ENCODE measurements at regions not wholly inside any gene's neighbourhood (a gene's known extent, or its start where the extent isn't known, plus 50 kb on each side); places are given as distances from the start of the nearest gene placed in this dataset.

GRCh38 chr1:60865166-60865565 is 217.2 kb upstream of the NFIA start:
- TF ChIP-seq, protein P1, sequence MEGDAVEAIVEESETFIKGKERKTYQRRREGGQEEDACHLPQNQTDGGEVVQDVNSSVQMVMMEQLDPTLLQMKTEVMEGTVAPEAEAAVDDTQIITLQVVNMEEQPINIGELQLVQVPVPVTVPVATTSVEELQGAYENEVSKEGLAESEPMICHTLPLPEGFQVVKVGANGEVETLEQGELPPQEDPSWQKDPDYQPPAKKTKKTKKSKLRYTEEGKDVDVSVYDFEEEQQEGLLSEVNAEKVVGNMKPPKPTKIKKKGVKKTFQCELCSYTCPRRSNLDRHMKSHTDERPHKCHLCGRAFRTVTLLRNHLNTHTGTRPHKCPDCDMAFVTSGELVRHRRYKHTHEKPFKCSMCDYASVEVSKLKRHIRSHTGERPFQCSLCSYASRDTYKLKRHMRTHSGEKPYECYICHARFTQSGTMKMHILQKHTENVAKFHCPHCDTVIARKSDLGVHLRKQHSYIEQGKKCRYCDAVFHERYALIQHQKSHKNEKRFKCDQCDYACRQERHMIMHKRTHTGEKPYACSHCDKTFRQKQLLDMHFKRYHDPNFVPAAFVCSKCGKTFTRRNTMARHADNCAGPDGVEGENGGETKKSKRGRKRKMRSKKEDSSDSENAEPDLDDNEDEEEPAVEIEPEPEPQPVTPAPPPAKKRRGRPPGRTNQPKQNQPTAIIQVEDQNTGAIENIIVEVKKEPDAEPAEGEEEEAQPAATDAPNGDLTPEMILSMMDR (IDR thresholded peaks at IDR 0.05): no peak

GRCh38 chr1:60864722-60865121 is 217.6 kb upstream of the NFIA start:
- TF ChIP-seq, protein P1 (IDR thresholded peaks at IDR 0.05): no peak

DNA sequence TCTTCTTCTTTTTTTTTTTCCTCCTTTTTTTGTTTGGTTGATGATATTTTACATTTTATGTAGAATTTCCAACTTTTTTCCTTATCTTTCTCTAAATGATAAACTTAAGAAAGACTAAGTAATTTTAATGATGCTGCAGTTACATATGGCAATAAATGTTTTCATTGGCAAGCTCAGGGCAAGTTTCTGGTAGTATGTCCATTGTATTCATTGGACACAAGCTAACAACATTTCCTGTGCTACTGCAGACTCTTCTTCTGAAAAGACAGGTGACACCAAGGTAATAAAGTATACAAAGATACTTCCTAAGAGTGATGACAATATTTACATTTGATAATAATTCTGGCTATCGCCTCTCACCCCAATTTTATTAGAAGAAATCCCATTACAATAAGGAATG is 219.2 kb upstream of the NFIA start:
- TF ChIP-seq, protein P1 (IDR thresholded peaks at IDR 0.05): no peak

DNA sequence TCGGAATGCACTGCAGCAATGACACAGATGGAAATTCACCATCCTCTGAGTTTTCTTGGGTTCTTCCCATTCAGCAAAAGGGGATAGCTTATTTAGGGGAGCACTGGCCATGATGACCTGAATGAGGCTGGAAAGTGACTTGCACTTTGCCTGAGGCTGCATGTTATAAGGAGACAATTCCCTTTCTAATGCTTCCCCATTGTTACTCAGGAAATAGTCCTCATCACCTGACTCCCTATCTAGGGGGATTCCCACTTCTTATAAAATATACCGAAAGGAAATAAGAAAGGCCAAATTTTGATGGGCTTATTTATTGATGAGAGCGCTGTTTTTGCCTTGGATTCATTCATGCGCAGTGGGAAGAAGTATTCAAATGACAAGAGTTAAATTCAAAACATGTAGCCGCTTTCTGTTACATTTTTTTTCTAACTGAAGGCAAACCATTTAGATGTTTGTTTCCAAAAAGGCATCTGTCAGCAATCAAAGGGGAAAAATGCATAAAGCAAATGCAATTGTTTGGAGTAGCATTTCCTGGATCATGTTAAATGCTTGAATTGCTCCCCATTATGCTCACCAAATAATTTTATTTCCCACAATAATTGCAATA is 220.3 kb upstream of the NFIA start:
- TF ChIP-seq, protein P1 (IDR thresholded peaks at IDR 0.05): no peak

DNA sequence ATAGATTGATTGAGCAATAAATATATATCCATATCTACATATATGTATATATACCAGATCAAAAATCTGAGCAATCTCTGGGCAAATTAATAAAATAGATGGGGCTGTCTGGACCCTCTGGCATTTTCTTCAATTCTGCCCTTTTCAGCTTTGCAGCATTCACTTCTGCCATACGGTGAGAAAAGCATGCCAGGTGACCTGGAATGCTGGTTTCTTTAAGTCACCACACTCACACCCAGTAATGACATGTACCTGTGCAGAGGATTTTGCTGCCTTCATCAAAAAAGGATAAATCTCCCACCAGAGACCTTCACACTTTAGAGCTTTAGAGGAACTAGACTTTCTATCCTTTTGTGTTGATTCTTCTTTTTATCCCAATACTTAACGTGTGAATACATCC is 223.2 kb upstream of the NFIA start:
- TF ChIP-seq, protein P1 (IDR thresholded peaks at IDR 0.05): no peak

GRCh38 chr1:60857851-60858250 is 224.5 kb upstream of the NFIA start:
- TF ChIP-seq, protein P1 (IDR thresholded peaks at IDR 0.05): no peak

DNA sequence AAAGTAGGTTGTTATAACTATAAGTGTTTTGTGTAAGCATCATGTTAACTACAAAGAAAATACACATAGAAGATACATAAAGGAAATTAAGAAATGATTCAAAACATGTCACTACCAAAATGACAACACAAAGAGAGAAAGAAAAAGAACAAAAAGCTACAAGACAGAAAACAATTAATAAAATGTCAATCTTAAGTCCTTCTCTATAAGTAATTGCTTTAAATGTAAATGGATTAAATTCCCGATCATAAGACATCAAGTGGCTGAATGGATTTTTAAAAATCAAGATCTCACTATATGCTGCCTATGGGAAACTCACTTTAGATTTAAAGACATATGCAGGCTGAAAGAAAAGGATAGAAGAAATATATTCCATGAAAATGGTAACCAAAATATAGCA is 232.3 kb upstream of the NFIA start:
- TF ChIP-seq, protein P1 (IDR thresholded peaks at IDR 0.05): no peak

GRCh38 chr1:60849401-60849800 is 233.0 kb upstream of the NFIA start:
- TF ChIP-seq, protein P1 (IDR thresholded peaks at IDR 0.05): no peak
